Neural crest cell (in vitro differentiated cells): ENCODE measurements at regions not wholly inside any gene's neighbourhood (a gene's known extent, or its start where the extent isn't known, plus 50 kb on each side); places are given as distances from the start of the nearest gene placed in this dataset.
A peak's percentile ranks its signal among the peaks of the same experiment; 100 is the strongest.

Experiments used
- DNase-seq: peaks from one replicate; pipeline ENCODE4 v3.0.0; 2021; ENCODE audit warnings: low read depth, mixed read lengths, low spot score
- H3K27ac Mint-ChIP-seq: one replicate; pipeline ENCODE4 v1.8.0; 2021; ENCODE audit warnings: mild to moderate bottlenecking, mixed read lengths; ENCODE audit not compliant: unreplicated experiment
- H3K27me3 Mint-ChIP-seq: 2 replicates; pipeline ENCODE4 v1.8.0; 2021; ENCODE audit warnings: low read depth, mild to moderate bottlenecking, mixed read lengths
- H3K36me3 Mint-ChIP-seq: 2 replicates; pipeline ENCODE4 v1.8.0; 2021; ENCODE audit warnings: low read depth, mild to moderate bottlenecking, mixed read lengths
- H3K4me1 Mint-ChIP-seq: 2 replicates; pipeline ENCODE4 v1.8.0; 2021; ENCODE audit warnings: mixed read lengths
- H3K4me3 Mint-ChIP-seq: one replicate; pipeline ENCODE4 v1.8.0; 2021; ENCODE audit warnings: mild to moderate bottlenecking, mixed read lengths
- H3K9me3 Mint-ChIP-seq: 2 replicates; pipeline ENCODE4 v1.8.0; 2021; ENCODE audit warnings: mixed read lengths
- TF ChIP-seq, protein P1 (sequence below): fragments of 200-600 bp; sonication (generic); conservative IDR thresholded peaks from 2 replicates; pipeline ENCODE4 v1.5.0; 2021; ENCODE audit warnings: antibody characterized with exemption, mild to moderate bottlenecking

DNA sequence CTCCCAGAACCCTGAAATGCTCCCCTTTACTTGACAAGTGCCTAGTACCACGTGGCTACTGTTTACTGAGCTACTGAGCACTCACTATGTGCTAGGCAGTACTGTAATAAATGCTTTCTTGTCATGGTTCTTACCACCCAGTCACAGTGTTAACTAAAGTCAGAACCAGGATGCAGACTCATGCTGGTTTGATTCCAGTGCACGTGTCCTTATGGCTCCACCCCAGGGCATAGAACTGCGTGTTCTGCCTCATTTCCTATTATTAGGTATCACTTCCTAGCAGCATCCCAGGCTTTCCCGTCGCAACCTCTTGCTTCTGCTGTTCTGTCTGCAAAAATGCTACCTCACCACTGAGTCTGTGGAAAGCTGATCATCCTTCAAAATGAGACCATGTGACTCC is 71.7 kb upstream of the DOCK1 start:
- H3K27me3 Mint-ChIP-seq: peaks cover 26% of the 10 kb centered on the region
- no peaks in the 10 kb centered on the region for H3K36me3 Mint-ChIP-seq
- no peak overlapping the region for H3K4me3 Mint-ChIP-seq
- TF ChIP-seq, protein P1, sequence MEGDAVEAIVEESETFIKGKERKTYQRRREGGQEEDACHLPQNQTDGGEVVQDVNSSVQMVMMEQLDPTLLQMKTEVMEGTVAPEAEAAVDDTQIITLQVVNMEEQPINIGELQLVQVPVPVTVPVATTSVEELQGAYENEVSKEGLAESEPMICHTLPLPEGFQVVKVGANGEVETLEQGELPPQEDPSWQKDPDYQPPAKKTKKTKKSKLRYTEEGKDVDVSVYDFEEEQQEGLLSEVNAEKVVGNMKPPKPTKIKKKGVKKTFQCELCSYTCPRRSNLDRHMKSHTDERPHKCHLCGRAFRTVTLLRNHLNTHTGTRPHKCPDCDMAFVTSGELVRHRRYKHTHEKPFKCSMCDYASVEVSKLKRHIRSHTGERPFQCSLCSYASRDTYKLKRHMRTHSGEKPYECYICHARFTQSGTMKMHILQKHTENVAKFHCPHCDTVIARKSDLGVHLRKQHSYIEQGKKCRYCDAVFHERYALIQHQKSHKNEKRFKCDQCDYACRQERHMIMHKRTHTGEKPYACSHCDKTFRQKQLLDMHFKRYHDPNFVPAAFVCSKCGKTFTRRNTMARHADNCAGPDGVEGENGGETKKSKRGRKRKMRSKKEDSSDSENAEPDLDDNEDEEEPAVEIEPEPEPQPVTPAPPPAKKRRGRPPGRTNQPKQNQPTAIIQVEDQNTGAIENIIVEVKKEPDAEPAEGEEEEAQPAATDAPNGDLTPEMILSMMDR: no peak
- no peak overlapping the region for H3K27ac Mint-ChIP-seq
- peaks cover 5% of the 10 kb centered on the region for H3K4me1 Mint-ChIP-seq
- no peak for DNase-seq
- H3K9me3 Mint-ChIP-seq: peaks cover 1% of the 10 kb centered on the region

DNA sequence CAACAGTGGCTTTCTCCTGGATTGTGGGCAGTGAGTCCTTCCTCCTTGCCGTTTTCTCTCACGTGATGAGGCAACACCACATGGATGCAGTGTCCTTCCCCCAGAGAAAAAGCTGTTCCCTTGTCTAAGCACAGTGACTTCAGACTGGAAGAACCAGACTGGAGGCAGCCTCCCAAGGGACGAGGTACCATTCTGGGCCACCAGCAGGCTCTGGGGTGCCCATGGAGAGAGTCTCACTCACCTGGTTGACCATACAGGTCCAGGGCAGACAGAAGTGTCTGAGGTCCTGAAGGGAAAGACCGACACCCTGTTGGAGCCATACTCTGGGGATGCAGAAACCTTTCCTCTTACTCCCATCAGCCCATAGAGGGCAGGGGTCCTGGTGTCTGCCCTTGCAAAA is 69.2 kb upstream of the DOCK1 start:
- Mint-ChIP-seq H3K9me3 (no peaks in the 10 kb centered on the region), H3K27me3 (peaks cover 7% of the 10 kb centered on the region), H3K4me3 (no peak overlapping the region), H3K27ac (peak overlapping the region; percentile 94), H3K36me3 (no peaks in the 10 kb centered on the region), H3K4me1 (peaks cover 5% of the 10 kb centered on the region)
- TF ChIP-seq, protein P1: no peak
- no peak for DNase-seq

DNA sequence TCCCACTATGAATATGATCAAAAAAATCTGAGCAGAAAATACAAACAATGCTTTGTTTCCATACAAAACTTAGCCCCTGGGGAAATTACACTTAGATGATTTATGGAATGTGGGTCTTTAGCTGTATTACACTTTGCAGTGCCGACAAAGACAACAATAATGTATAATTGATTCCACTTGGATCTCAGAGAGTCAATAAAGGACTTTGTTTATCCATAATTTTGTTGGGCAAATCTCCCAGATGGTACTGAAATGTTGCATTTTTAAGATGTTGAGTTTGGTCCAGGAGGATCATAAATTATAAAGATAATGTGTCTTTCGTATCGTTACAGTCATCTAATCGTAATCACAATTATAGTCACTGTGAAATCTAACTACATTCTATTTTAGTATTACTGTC is 66.9 kb upstream of the DOCK1 start:
- Mint-ChIP-seq H3K27me3 (no peaks in the 10 kb centered on the region), H3K4me1 (peaks cover 22% of the 10 kb centered on the region), H3K27ac (no peak overlapping the region), H3K36me3 (no peaks in the 10 kb centered on the region), H3K4me3 (no peak overlapping the region), H3K9me3 (no peaks in the 10 kb centered on the region)
- DNase-seq: no peak
- TF ChIP-seq, protein P1: no peak

DNA sequence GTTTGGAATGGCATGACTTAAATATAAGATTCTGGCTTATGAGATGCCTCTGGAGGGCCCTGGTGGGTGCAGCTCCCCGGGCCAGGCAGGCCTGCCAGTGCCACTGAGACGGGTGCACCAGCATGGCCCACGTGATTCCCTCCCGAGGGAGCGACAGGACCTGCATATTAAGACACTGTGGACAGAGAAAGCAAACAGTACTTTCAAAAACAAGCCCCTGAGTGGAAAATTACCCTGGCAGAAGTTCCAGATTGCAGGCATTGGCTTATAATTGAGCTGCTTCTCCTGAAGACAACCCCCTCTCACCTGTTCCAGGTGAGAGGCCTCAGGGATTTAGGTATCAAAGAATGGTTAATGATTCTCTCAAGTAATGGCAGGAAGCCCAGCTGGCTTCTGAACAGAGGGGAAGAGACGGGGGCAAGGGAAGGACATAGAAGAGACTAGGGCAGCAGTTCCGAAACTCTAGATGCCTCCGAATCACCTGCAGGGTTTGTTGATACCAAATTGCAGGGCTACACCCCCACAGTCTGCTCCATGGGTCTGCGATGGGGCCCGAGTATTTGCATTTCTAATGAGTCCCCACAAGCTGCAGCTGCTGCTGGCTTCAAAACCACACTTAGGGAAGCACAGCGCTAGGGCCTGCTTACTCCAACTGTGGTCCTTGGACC is 66.0 kb upstream of the DOCK1 start:
- Mint-ChIP-seq H3K4me1 (peaks cover 22% of the 10 kb centered on the region), H3K4me3 (no peak overlapping the region), H3K27me3 (no peaks in the 10 kb centered on the region), H3K36me3 (no peaks in the 10 kb centered on the region), H3K9me3 (no peaks in the 10 kb centered on the region), H3K27ac (no peak overlapping the region)
- no peak for DNase-seq
- TF ChIP-seq, protein P1: no peak

DNA sequence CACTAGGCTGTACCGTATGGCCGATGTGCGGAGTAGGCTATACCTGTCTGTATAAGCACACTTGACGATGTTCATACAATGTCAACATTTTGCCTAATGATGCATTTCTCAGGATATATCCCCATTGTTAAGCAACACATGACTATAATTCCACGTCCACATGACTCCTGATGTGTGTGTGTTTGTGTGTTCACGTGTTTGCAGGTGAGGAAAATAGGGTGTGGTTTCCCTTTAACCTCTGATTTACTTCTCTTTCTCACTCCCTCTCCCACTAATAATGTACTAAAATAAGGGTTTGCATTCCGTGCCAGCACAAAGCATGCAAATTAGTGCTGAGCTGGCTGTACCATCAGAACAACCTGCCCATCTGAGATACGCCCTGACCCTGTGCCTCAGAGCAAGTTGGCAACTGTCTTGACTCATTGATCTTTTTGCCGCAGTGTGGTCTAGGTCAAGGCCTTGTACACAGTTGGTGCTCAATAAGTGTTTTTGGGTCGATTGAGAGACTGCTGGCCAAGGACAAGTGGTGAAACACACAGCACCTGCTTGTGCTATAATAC is 64.6 kb upstream of the DOCK1 start:
- TF ChIP-seq, protein P1: no peak
- Mint-ChIP-seq H3K36me3 (no peaks in the 10 kb centered on the region), H3K9me3 (no peaks in the 10 kb centered on the region), H3K27ac (no peak overlapping the region), H3K4me3 (no peak overlapping the region), H3K27me3 (no peaks in the 10 kb centered on the region), H3K4me1 (peaks cover 22% of the 10 kb centered on the region)
- DNase-seq: no peak
